HG03060 (cell line): ENCODE measurements at regions not wholly inside any gene's neighbourhood (a gene's known extent, or its start where the extent isn't known, plus 50 kb on each side); places are given as distances from the start of the nearest gene placed in this dataset.
"Not testable (repeated sequence)": the region's sequence is repeated elsewhere in the genome, so short reads cannot be mapped to it uniquely, and the experiment has no call there.

ENCODE experiments used
- ATAC-seq: cut with Tn5 transposase; IDR thresholded peaks from one replicate; pipeline ENCODE4 v1.9.1; 2021; ENCODE audit warnings: low read depth, moderate number of reproducible peaks; ENCODE audit not compliant: unreplicated experiment

DNA sequence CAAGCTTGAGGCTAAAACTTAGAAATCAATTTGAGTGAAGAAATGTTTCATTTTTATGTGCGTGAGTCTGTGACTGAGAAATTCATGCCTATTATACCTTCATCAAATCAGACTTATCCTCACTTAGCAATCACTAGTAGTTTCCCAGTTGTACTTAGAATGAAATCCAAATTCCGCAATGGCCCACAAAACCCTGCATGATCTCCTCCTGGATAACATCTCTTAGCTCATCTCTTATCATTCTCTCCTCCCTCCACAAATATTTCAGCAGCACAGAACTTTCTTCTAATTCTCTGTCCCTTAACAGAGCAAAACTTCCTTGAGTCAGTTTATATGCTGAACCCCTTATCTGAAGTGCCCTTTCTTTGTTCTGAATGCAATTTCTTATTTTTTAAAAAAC, 198.8 kb upstream of the TGFBR2 start:
- ATAC-seq = no peak

DNA sequence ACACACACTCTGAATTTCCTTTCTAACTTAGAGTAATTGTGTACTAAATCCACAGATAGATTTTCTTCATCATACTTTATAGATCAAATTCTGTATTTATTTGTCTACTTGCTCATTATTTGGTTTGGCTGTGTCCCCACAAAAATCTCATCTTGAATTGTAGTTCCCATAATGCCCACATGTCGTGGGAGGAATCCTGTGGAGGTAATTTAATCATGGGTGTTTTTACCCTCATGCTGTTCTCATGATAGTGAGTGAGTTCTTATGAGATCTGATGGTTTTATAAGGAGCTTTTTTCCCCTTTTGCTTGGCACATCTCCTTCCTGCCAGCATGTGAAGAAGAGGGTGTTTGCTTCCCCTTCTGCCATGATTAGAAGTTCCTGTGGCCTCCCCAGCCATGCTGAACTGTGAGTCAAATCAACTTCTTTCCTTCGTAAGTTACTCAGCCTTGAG, 198.3 kb upstream of the TGFBR2 start:
- ATAC-seq = no peak

DNA sequence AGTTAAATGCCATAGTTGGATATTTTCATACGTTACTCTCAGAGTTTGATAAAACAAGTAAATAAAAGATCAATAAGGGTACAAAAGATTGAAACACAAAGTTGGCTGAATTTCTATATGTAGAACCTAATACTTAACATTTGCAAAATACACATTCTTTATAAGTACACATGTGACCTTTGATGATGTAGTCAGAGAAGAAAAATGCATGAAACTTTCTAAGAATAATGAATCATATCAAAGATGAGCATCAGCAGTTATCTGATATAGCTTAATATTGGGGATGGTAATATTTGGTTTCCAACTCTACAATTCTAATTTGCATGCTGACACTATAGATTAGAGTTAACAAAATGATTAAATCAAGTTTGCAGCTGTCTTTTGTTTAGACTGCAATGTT, 188.0 kb upstream of the TGFBR2 start:
- ATAC-seq = no peak

DNA sequence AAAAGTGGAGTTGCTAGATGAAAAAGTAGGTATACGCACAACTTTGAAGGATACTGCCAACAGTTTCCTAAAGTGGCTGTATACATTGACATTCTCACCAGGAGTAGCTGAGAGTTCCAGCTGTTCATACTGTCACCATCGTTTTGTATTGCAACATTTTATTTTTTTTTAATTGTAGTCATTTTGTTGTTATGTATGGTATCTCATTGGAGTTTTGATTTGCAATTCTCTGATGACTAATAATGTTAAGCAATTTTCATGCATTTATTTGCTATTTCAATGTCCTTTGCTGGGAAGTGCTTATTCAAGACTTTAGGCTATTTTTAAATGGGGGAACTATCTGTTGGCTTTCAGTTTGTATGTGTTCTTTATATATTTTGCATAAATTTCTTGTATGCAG, 185.1 kb upstream of the TGFBR2 start:
- no peak for ATAC-seq

DNA sequence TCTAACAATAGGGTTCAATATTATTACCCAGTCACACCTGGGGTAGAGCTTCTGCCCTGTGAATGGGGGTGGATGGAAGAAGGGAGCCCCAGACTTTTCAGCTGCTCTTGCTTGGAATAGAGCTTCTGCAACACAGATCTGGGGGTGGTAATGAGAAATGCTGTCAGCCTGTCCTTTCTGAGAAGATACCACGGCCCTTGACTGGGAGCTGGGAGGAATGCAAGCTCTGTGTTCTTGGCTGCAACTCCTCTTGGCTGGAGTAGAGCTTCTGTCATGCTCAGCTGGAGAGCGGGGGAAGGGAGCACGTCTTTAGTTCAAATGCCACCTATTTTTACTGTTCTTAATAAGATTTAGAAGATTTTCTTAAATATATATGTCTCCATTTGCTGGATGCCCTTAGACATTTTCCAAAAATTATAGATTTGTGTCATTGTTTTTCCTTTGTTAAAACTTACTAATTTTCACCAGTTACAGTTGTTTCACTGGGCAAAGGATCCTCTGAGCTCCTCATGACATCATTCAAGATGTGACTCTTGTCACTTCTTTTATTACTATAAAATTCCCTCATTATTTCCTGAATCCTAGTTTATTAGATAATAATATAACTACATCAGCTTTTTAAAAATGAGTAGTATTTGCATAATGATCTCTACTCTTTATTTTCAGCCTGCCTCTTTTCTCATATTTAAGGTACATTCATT, 180.0 kb upstream of the TGFBR2 start:
- ATAC-seq = no peak

DNA sequence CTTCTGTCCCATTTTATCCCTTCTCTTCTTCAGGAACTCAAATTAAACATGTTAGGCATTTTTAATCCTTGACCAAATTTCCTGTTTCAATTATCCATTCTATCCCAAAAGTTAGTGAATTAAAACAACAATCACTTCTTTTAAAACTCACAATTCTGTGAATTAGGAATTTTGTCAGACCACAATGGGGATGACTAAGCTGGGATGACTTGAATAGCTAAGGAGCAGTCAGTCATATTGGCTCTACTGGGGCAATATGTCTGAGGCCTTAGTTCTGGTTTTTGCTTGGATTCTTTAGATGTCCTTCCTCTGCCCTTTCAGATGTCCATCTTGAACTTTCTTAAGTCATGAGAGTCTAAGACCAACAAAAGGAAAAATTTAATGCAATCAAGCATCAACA, 178.2 kb upstream of the TGFBR2 start:
- ATAC-seq = no peak

DNA sequence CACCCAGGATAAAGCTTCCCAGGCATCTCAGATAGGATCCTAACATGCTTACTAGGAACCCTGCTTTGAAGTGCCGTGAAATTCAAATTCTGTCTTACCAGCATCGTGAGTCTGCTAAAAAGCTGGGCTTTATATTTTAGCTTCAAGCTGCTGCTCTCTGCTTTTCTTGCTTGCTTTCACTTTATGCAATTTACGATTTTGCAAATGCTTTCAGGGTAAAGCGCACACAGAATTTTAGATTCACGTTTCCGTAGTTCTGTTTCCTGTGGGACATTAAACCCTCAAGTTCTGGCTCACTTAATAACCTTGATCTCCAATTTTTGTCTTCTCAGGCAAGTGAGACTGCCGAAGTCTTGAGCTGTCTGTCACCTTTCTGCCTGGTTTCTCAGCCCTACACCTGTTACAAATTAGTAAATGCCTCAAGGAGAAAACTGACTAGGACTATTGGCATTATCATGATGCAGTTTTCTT, 170.5 kb upstream of the TGFBR2 start:
- ATAC-seq = no peak

DNA sequence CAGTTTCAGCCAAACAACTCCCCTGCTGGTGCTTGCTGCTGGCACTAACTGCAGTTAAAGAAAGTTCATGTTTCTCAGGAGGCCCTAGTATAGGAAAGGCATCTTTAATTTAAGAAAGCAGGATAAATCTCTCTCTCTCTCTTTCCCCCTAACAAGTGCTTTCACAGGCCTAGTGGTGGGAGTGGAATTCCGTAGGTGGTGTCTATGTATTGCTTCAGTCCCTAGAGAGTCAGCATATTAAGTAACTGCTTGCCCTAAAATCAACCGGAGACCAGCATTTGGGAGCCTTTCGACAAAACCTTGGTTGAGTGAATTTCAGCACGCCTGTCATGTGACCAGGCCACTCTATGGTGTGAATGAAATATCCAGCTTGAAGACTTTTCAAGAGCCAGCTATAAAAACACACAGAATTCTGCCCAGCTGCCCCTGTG, 169.2 kb upstream of the TGFBR2 start:
- no peak for ATAC-seq

DNA sequence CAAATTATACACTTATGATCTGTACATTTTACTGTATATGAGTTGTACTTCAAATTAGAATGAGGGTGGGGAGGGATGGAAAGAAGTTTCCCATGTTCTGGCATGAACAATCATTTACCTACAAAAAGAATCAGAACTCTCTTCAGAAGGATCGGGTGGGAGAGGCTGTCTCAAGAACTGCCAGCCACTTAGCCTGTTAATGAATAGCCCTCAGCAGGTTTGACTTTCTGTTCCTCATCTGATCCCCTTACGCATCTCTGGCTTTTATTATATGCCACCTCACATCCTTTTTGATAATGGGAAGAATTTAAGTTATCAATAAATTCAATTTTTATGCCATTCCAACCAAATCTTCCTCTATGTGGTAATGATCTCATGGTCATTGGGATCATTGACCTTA, 168.3 kb upstream of the TGFBR2 start:
- ATAC-seq = no peak

DNA sequence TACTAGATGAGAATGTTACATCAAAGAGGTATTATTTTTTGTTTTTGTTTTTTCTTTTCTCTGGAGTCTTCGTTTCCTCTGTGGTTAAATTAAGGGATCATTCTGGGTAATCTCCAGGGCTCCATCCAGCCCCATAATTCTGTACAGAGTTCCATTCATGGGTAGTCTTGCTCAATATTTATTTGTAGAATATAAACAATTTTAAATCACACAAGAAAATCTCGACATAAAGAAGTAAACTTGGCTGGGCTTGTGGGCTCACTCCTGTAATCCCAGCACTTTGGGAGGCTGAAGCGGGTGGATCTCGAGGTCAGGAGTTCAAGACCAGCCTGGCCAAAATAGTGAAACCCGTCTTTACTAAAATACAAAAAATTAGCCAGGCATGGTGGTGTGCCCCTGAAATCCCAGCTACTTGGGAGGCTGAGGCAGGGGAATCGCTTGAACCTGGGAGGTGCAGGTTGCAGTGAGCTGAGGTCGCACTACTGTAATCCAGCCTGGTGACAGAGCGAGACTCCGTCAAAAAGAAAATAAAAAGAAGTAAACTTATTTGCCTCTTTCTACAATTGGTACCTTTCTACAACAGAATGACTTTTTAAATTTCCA, 166.8 kb upstream of the TGFBR2 start:
- no peak for ATAC-seq

DNA sequence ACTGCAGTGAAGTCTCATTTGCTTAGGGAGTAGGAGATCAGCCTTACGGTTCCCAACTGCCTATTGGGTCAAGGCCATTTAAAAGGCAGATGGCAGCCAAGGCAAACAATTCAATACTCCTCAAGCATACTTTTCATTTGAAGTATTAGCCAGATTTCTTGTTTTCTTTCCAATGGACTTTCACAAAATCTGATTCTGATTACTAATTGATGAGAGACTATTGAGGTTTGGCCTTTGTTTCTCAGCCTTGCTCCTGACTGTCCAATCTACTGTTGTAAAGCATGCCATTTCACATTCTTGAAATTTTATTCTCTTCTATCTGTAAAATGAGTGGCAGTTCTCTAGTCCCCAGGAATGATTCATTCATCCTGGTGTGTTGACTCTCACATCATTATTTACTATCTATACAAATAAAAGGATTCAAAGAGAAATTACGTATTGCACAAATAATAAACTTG, 166.2 kb upstream of the TGFBR2 start:
- no peak for ATAC-seq

DNA sequence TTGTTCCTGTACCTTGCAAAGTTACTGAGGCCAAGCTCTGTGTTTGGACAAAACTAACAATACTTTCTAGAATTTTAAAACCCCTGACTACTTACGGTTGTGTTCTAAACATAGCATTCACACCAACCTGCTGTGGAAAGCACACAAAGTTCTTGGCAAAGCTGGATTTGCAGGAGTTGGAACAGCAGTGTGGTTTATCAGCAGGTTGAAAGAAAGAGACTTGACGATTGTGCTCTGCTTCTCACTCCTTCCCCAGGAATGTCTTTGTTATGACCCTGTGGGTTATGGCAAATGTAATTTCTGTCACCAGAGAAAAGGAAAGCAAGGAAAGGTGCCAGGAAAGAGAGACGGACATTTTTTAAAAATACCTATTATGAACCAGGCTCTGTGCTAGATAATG, 165.5 kb upstream of the TGFBR2 start:
- no peak for ATAC-seq

DNA sequence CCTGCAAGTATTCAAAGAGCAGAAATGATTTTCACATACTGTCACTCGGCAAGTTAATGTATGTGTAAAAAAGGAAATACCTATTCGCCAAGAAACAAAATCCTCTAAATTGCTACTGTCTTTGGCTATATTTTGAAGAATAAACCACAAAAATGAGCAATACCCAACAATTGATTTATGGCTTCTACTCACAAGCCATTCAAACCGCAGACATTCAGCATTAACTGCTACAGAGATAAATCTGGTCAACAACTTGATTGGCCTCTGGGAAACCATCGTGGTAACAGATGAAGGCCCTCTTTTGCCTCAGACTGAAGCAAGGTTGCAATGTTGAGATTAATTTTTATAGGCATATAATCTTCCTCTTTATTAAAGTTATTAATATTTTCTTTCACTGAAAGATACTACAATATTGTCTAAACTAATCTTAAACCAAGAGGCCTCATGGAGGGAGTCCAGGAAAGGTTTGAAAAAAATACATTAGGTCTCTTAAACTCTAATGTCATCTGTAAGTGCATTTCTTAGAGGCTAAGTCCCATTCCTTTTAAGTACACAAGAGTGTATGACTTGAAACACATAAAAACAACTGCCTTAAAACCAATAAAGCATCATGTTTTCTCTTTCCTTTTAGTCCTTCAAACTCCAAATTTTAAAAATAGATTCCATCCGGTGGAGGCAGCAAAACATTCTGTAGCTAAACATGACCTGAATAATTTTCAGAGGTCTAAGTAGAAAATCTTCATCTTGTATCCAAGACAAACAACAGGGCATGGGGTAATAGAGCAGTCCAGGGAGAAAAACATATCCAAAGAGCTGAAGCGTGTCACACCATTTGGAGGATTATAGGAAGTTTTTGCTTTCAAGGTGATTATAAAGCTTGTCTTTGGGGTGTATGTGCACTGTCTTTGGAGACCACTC, 162.4 kb upstream of the TGFBR2 start:
- no peak for ATAC-seq

DNA sequence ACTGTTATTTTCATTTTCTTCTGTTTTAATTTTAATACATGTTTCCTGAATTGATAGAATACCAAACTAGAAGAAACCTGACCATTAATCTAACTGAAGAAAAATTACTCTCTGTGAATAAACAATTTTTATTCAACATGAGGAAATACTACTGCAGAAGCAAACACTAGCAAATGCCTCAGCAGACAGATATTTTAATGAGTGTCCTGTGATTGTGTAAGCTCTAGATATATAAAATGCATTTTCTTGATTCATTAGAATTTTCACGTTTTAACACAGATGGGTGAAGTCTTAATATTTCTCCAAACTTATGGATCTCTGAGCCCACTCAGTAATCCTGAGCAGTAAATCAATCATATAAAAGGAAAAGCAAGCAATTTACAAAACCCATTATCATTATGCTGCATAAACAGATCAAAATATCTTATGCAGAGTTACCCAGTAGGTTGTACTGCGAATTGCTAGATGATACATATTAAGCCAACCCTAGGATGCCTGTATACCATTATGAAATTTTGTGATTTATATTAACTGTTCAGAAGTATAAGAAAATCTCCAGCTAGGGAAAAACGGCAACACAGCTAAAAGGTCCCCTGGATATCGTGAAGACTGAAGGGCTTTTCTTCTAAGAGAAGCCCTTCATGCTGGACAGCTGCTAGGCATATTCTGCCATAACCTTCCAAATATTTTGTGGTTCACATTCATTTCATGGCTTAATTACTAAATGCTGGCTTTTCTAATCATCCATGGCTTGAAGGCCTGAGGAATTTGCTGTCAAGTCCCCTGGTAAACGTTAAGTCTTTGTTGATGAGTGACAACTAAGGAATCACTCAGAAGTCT, 157.7 kb upstream of the TGFBR2 start:
- ATAC-seq = no peak

DNA sequence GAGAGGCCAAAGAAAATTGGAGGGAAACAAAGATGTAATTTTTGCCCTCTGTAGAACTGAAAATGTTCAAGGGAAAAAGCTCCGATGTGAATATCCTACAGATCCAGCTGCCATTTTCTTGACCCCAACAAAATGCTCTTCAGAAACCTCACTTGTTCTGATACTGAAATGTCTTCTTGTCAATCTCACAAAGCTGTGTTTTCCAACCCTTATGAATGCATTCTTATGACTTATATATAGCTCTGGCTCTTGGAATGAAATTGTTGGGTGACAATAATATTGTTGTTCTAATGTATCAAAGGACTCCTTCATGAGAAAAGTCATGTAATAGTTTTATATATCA, 157.1 kb upstream of the TGFBR2 start:
- no peak for ATAC-seq

DNA sequence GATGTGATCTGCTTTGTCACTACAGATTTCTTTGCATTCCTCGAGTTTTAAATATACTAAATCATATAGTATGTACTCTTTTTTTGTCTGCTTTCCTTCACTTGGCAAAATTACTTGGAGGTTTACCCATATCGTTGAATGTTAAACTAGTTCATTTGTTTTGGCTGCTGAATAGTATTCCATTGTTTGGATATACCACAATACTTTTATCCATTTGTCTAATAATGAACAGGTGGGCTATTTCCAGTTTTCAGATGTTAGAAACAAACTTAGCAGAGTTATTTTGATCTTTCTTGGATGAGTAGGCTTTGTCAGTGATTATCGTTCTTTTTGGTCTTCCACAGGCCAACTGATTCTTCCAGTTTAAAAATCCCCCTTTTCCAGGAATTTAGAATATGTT, 154.0 kb upstream of the TGFBR2 start:
- ATAC-seq = no peak

DNA sequence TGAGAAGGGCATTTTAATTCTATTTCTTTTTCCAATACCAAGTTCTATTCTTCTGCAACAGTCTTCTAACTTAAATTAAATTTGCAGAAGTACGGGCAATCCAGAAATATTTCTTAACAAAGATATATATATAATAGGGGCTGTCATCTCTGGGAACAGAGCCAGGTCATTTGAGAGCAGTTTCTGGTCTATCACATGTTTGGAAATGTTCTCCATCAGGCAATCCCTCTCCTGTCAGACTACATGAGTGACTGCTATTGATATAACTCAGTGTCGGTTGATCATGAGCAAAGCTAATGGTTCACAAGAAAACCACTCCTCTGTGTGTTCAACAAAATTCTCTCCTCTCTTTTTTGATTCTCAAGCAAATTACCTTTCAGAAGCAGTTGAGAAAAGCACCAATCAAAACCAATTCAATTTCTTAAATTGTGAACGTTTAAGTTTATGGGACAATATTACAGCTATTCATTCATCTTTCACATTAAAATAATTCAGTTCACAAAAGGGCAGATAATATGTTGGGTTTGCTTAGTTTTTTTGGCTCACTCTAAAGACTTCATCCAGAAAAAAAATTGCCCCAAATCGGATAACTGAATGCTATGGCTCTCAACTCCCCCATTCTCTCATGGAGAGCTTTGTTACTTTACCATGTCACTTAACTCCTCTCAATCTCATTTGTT, 152.9 kb upstream of the TGFBR2 start:
- no peak for ATAC-seq

DNA sequence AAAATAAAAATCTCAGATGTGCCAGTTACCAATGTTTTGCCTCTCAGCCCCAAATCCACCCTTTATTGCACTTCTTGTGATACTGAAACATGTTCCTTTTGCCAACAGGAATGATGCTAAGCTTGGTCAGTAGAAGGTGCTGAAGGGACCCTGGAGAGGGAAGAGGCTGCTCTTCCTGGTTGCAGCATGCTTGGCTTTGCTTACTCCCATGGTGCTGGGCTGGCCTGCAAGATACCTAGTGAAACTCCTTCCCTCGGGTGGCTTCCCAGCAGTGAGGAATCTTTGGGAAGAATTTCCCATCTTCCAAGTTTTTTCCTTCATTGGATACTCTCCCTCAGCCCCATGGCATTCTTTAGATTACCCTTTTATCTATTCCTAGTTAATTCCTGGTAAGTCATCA, 151.8 kb upstream of the TGFBR2 start:
- ATAC-seq = no peak

DNA sequence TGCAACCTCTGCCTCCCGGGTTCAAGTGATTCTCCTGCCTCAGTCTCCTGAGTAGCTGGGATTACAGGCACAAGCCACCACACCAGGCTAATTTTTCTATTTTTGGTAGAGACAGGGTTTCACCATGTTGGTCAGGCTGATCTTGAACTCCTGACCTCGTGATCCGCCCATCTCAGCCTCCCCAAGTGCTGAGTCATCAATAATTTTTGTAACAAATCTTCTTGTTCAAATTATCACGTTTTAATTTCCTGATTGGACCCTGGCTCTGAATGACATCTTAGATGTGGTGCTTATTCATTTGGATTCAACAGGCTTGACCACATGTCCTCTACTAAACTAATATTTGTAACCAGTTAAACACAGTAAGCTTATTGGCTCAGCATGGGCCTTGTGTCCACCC, 151.3 kb upstream of the TGFBR2 start:
- ATAC-seq = not testable (repeated sequence)

DNA sequence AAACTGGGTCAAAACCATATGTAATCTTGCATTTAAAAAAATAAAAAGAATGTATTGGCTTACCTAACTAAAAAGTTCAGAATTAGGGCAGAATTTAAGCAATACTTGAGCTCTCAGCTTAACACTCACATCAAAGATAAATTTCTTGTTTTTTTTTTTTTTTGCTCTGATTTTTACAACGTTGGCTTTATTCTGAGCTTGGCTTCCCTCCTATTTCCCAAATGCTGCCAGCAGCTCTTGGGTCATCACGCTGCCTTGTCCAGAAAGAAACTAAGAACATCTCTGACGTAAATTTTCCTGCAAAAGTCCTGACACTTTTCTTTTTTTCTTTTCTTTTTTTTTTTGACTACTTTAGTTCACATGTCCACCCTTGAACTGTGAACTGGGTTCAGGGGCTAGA, 150.6 kb upstream of the TGFBR2 start:
- ATAC-seq = no peak
